Mammary epithelial cell (primary cell): ENCODE measurements at regions not wholly inside any gene's neighbourhood (a gene's known extent, or its start where the extent isn't known, plus 50 kb on each side); places are given as distances from the start of the nearest gene placed in this dataset.

Experiments
- EZH2 ChIP-seq: IDR thresholded peaks from 2 replicates; pipeline ENCODE4 v1.6.1; 2012; ENCODE audit warnings: low read length, inconsistent platforms, borderline replicate concordance
- TF ChIP-seq, protein P1 (sequence below), 2 donors: IDR thresholded peaks in 1 of 2; conservative IDR thresholded peaks in 1 of 2; 2 replicates each; pipeline ENCODE4 v1.5.1; 2011 to 2012; ENCODE audit warnings: inconsistent platforms in 2 of 2, low read length in 2 of 2, mild to moderate bottlenecking in 2 of 2, control low read depth in 1 of 2, low read depth in 1 of 2; ENCODE audit not compliant: insufficient read depth in 1 of 2; ENCODE audit errors: extremely low read depth in 1 of 2

DNA sequence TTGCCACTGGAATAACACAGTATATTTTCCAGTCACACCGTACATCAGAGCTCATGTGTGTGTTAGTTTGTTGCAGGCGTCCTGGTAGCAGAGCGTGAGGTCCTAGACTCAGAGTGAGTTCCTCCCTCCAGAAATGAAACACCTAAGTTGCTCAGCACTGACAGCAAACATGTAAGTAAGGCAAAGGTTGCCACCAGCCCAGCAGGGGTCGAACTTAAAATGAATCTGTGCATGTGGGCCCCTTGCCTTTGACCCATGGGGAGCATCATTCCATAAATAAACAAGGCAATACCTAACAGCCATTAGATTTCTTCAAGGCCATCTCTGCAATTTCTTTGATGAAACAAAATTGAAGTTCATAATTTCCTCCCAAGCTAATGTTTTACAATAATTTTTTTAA, 125.3 kb upstream of the ERG start:
- TF ChIP-seq, protein P1, sequence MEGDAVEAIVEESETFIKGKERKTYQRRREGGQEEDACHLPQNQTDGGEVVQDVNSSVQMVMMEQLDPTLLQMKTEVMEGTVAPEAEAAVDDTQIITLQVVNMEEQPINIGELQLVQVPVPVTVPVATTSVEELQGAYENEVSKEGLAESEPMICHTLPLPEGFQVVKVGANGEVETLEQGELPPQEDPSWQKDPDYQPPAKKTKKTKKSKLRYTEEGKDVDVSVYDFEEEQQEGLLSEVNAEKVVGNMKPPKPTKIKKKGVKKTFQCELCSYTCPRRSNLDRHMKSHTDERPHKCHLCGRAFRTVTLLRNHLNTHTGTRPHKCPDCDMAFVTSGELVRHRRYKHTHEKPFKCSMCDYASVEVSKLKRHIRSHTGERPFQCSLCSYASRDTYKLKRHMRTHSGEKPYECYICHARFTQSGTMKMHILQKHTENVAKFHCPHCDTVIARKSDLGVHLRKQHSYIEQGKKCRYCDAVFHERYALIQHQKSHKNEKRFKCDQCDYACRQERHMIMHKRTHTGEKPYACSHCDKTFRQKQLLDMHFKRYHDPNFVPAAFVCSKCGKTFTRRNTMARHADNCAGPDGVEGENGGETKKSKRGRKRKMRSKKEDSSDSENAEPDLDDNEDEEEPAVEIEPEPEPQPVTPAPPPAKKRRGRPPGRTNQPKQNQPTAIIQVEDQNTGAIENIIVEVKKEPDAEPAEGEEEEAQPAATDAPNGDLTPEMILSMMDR (conservative IDR thresholded peaks at IDR 0.05 in 1 of 2, IDR thresholded peaks at IDR 0.05 in 1 of 2; ENCODE audit: extremely low read depth in 1 of 2, insufficient read depth in 1 of 2, low read depth in 1 of 2, low read length in 2 of 2) = no peak
- no peak for TF ChIP-seq EZH2
